IPS DF 6.9 (cell line): ENCODE measurements at regions not wholly inside any gene's neighbourhood (a gene's known extent, or its start where the extent isn't known, plus 50 kb on each side); places are given as distances from the start of the nearest gene placed in this dataset.

Source experiments
- DNase-seq: peaks from one replicate; pipeline ENCODE4 v3.0.0-alpha.2; 2013; ENCODE audit warnings: low read depth, low spot score
- H3K27ac ChIP-seq: one replicate; pipeline ENCODE4 v1.5.1; 2013; ENCODE audit warnings: low read length, control low read depth
- H3K27me3 ChIP-seq: 2 replicates; pipeline ENCODE4 v1.6.1; 2013; ENCODE audit warnings: mild to moderate bottlenecking, low read length; ENCODE audit not compliant: control insufficient read depth, insufficient read depth
- H3K36me3 ChIP-seq: 2 replicates; pipeline ENCODE4 v1.6.1; 2013; ENCODE audit warnings: low read length; ENCODE audit not compliant: control insufficient read depth, insufficient read depth
- H3K4me1 ChIP-seq: 2 replicates; pipeline ENCODE4 v1.6.1; 2013; ENCODE audit warnings: low read length; ENCODE audit not compliant: control insufficient read depth, insufficient read depth
- H3K4me3 ChIP-seq: 2 replicates; pipeline ENCODE4 v1.5.1; 2013; ENCODE audit warnings: mild to moderate bottlenecking, low read length
- H3K9me3 ChIP-seq: 2 replicates; pipeline ENCODE4 v1.6.1; 2013; ENCODE audit warnings: low read length, inconsistent platforms; ENCODE audit not compliant: control insufficient read depth, insufficient read depth
- WGBS: extraction: QIAGEN DNeasy Blood & Tissue Kit; methylation state at CpG from one replicate; pipeline ENCODE4 v1.1.7; 2013; ENCODE audit warnings: mixed read lengths, missing lambda C conversion rate; ENCODE audit not compliant: insufficient read length, insufficient coverage; 5-methylcytosine and 5-hydroxymethylcytosine counted together

GRCh38 chr2:173545364-173545763 lies 190.7 kb downstream of the CDCA7 start:
- no peaks in the 10 kb centered on the region for H3K36me3 ChIP-seq
- H3K27me3 ChIP-seq: no peaks in the 10 kb centered on the region
- DNase-seq: no peak
- no peaks in the 10 kb centered on the region for H3K4me1 ChIP-seq
- H3K27ac ChIP-seq: no peak overlapping the region
- WGBS: no CpG with 5 or more reads among the region's 3 CpGs
- H3K9me3 ChIP-seq: no peaks in the 10 kb centered on the region
- H3K4me3 ChIP-seq: no peak overlapping the region

GRCh38 chr2:173547499-173547898 lies 192.8 kb downstream of the CDCA7 start:
- Histone ChIP-seq H3K27me3 (no peaks in the 10 kb centered on the region), H3K4me1 (no peaks in the 10 kb centered on the region), H3K27ac (no peak overlapping the region), H3K36me3 (no peaks in the 10 kb centered on the region), H3K4me3 (no peak overlapping the region), H3K9me3 (no peaks in the 10 kb centered on the region)
- no CpG with 5 or more reads among the region's 6 CpGs for WGBS
- no peak for DNase-seq

- H3K36me3 ChIP-seq: no peaks in the 10 kb centered on the region
- H3K27ac ChIP-seq: no peak overlapping the region
- no CpG with 5 or more reads among the region's 1 CpG for WGBS
- no peaks in the 10 kb centered on the region for H3K27me3 ChIP-seq
- no peak for DNase-seq
- no peaks in the 10 kb centered on the region for H3K9me3 ChIP-seq
- 0 out of 2 replicates have a peak, but pooled peaks cover 1% of the 10 kb centered on the region for H3K4me1 ChIP-seq
- H3K4me3 ChIP-seq: no peak overlapping the region
Observed at GRCh38 chr2:173550143-173550542, 195.5 kb downstream of the CDCA7 start.

GRCh38 chr2:173552531-173552930 lies 197.9 kb downstream of the CDCA7 start:
- Histone ChIP-seq H3K27ac (no peak overlapping the region), H3K4me1 (0 out of 2 replicates have a peak, but pooled peaks cover 1% of the 10 kb centered on the region), H3K27me3 (no peaks in the 10 kb centered on the region), H3K36me3 (no peaks in the 10 kb centered on the region), H3K4me3 (no peak overlapping the region), H3K9me3 (no peaks in the 10 kb centered on the region)
- no CpG with 5 or more reads among the region's 3 CpGs for WGBS
- DNase-seq: no peak

GRCh38 chr2:173553593-173553992 lies 198.9 kb downstream of the CDCA7 start:
- Histone ChIP-seq H3K36me3 (no peaks in the 10 kb centered on the region), H3K4me3 (no peak overlapping the region), H3K4me1 (0 out of 2 replicates have a peak, but pooled peaks cover 1% of the 10 kb centered on the region), H3K9me3 (no peaks in the 10 kb centered on the region), H3K27ac (no peak overlapping the region), H3K27me3 (no peaks in the 10 kb centered on the region)
- WGBS: no CpG with 5 or more reads among the region's 6 CpGs
- no peak for DNase-seq

GRCh38 chr2:173555833-173556232 lies 201.2 kb downstream of the CDCA7 start:
- DNase-seq: no peak
- Histone ChIP-seq H3K9me3 (no peaks in the 10 kb centered on the region), H3K4me3 (no peak overlapping the region), H3K27me3 (no peaks in the 10 kb centered on the region), H3K27ac (no peak overlapping the region), H3K4me1 (0 out of 2 replicates have a peak, but pooled peaks cover 1% of the 10 kb centered on the region), H3K36me3 (no peaks in the 10 kb centered on the region)
- no CpG with 5 or more reads among the region's 1 CpG for WGBS

GRCh38 chr2:173556816-173557215 lies 202.1 kb downstream of the CDCA7 start:
- no peak overlapping the region for H3K4me3 ChIP-seq
- H3K27ac ChIP-seq: no peak overlapping the region
- 0 out of 2 replicates have a peak, but pooled peaks cover 1% of the 10 kb centered on the region for H3K4me1 ChIP-seq
- H3K36me3 ChIP-seq: no peaks in the 10 kb centered on the region
- H3K9me3 ChIP-seq: no peaks in the 10 kb centered on the region
- no peaks in the 10 kb centered on the region for H3K27me3 ChIP-seq
- no CpG with 5 or more reads among the region's 5 CpGs for WGBS
- DNase-seq: no peak

GRCh38 chr2:173557497-173557896 lies 202.8 kb downstream of the CDCA7 start:
- no peaks in the 10 kb centered on the region for H3K9me3 ChIP-seq
- no peaks in the 10 kb centered on the region for H3K36me3 ChIP-seq
- no peak for DNase-seq
- H3K27ac ChIP-seq: no peak overlapping the region
- H3K4me1 ChIP-seq: 0 out of 2 replicates have a peak, but pooled peaks cover 1% of the 10 kb centered on the region
- no peak overlapping the region for H3K4me3 ChIP-seq
- WGBS: no CpG with 5 or more reads among the region's 2 CpGs
- H3K27me3 ChIP-seq: no peaks in the 10 kb centered on the region

- Histone ChIP-seq H3K4me1 (no peaks in the 10 kb centered on the region), H3K36me3 (no peaks in the 10 kb centered on the region), H3K27me3 (no peaks in the 10 kb centered on the region), H3K27ac (no peak overlapping the region), H3K4me3 (no peak overlapping the region), H3K9me3 (no peaks in the 10 kb centered on the region)
- no peak for DNase-seq
- no CpG with 5 or more reads among the region's 3 CpGs for WGBS
Observed at GRCh38 chr2:173567493-173567892, 212.8 kb downstream of the CDCA7 start.

- H3K27ac ChIP-seq: no peak overlapping the region
- H3K4me3 ChIP-seq: no peak overlapping the region
- no peaks in the 10 kb centered on the region for H3K27me3 ChIP-seq
- H3K9me3 ChIP-seq: no peaks in the 10 kb centered on the region
- WGBS: no CpG with 5 or more reads among the region's 3 CpGs
- H3K4me1 ChIP-seq: no peaks in the 10 kb centered on the region
- no peak for DNase-seq
- no peaks in the 10 kb centered on the region for H3K36me3 ChIP-seq
Observed at GRCh38 chr2:173568054-173568453, 213.4 kb downstream of the CDCA7 start.

GRCh38 chr2:173571021-173571821 lies 216.5 kb downstream of the CDCA7 start:
- Histone ChIP-seq H3K9me3 (no peaks in the 10 kb centered on the region), H3K27ac (no peak overlapping the region), H3K36me3 (no peaks in the 10 kb centered on the region), H3K4me3 (no peak overlapping the region), H3K27me3 (no peaks in the 10 kb centered on the region), H3K4me1 (no peaks in the 10 kb centered on the region)
- DNase-seq: no peak
- WGBS: no CpG with 5 or more reads among the region's 10 CpGs
